Chondrocyte (in vitro differentiated cells): ENCODE measurements at regions not wholly inside any gene's neighbourhood (a gene's known extent, or its start where the extent isn't known, plus 50 kb on each side); places are given as distances from the start of the nearest gene placed in this dataset.

Experiments used
- DNase-seq: peaks from one replicate; pipeline ENCODE4 v3.0.0; 2021; ENCODE audit warnings: mixed read lengths, low spot score
- H3K27ac Mint-ChIP-seq: one replicate; pipeline ENCODE4 v1.8.0; 2021; ENCODE audit warnings: mild to moderate bottlenecking, moderate library complexity, mixed read lengths; ENCODE audit not compliant: unreplicated experiment
- H3K27me3 Mint-ChIP-seq: 2 replicates; pipeline ENCODE4 v1.8.0; 2021; ENCODE audit warnings: low read depth, mixed read lengths
- H3K36me3 Mint-ChIP-seq: 2 replicates; pipeline ENCODE4 v1.8.0; 2021; ENCODE audit warnings: low read depth, mixed read lengths
- H3K4me1 Mint-ChIP-seq: 2 replicates; pipeline ENCODE4 v1.8.0; 2021; ENCODE audit warnings: low read depth, mild to moderate bottlenecking, mixed read lengths
- H3K4me3 Mint-ChIP-seq: one replicate; pipeline ENCODE4 v1.8.0; 2021; ENCODE audit warnings: mild to moderate bottlenecking, moderate library complexity, mixed read lengths; ENCODE audit not compliant: unreplicated experiment
- H3K9me3 Mint-ChIP-seq: 2 replicates; pipeline ENCODE4 v1.8.0; 2021; ENCODE audit warnings: low read depth, mixed read lengths
- CTCF ChIP-seq: fragments of 200-600 bp; sonication (generic); IDR thresholded peaks from 2 replicates; pipeline ENCODE4 v1.5.0; 2021; ENCODE audit warnings: antibody characterized with exemption, mild to moderate bottlenecking, moderate library complexity

- H3K9me3 Mint-ChIP-seq: peaks cover 3% of the 10 kb centered on the region
- no peaks in the 10 kb centered on the region for H3K27me3 Mint-ChIP-seq
- peak overlapping the region; percentile 56 for H3K27ac Mint-ChIP-seq
- H3K4me1 Mint-ChIP-seq: peaks cover 24% of the 10 kb centered on the region
- no peak overlapping the region for H3K4me3 Mint-ChIP-seq
- H3K36me3 Mint-ChIP-seq: no peaks in the 10 kb centered on the region
- TF ChIP-seq CTCF: no peak
- no peak for DNase-seq
Measured at GRCh38 chr5:107023732-107024131, 647.0 kb downstream of the EFNA5 start.

GRCh38 chr5:107021575-107021974 is 649.2 kb downstream of the EFNA5 start:
- Mint-ChIP-seq H3K36me3 (no peaks in the 10 kb centered on the region), H3K27me3 (no peaks in the 10 kb centered on the region), H3K27ac (no peak overlapping the region), H3K4me1 (peaks cover 24% of the 10 kb centered on the region), H3K4me3 (no peak overlapping the region), H3K9me3 (peaks cover 3% of the 10 kb centered on the region)
- no peak for DNase-seq
- TF ChIP-seq CTCF: no peak

GRCh38 chr5:107020626-107021025 is 650.1 kb downstream of the EFNA5 start:
- Mint-ChIP-seq H3K4me1 (peaks cover 24% of the 10 kb centered on the region), H3K36me3 (no peaks in the 10 kb centered on the region), H3K27me3 (no peaks in the 10 kb centered on the region), H3K4me3 (no peak overlapping the region), H3K9me3 (peaks cover 3% of the 10 kb centered on the region), H3K27ac (no peak overlapping the region)
- DNase-seq: no peak
- TF ChIP-seq CTCF: no peak

- Mint-ChIP-seq H3K4me3 (no peak overlapping the region), H3K27ac (no peak overlapping the region), H3K4me1 (peaks cover 17% of the 10 kb centered on the region), H3K9me3 (no peaks in the 10 kb centered on the region), H3K36me3 (no peaks in the 10 kb centered on the region), H3K27me3 (no peaks in the 10 kb centered on the region)
- TF ChIP-seq CTCF: no peak
- DNase-seq: no peak
Measured at GRCh38 chr5:107017616-107018015, 653.1 kb downstream of the EFNA5 start.

GRCh38 chr5:107012371-107012770 is 658.4 kb downstream of the EFNA5 start:
- Mint-ChIP-seq H3K9me3 (no peaks in the 10 kb centered on the region), H3K4me3 (no peak overlapping the region), H3K4me1 (no peaks in the 10 kb centered on the region), H3K27me3 (no peaks in the 10 kb centered on the region), H3K27ac (no peak overlapping the region), H3K36me3 (no peaks in the 10 kb centered on the region)
- DNase-seq: no peak
- TF ChIP-seq CTCF: no peak
